Osteocyte (in vitro differentiated cells): ENCODE measurements at regions not wholly inside any gene's neighbourhood (a gene's known extent, or its start where the extent isn't known, plus 50 kb on each side); places are given as distances from the start of the nearest gene placed in this dataset.

Experiments used
- DNase-seq: peaks from one replicate; pipeline ENCODE4 v3.0.0; 2021; ENCODE audit warnings: mixed read lengths; ENCODE audit not compliant: unreplicated experiment; ENCODE audit errors: extremely low spot score
- H3K27ac Mint-ChIP-seq: one replicate; pipeline ENCODE4 v1.8.0; 2021; ENCODE audit warnings: mild to moderate bottlenecking, mixed read lengths; ENCODE audit not compliant: unreplicated experiment
- H3K27me3 Mint-ChIP-seq: one replicate; pipeline ENCODE4 v1.8.0; 2021; ENCODE audit warnings: mixed read lengths; ENCODE audit not compliant: unreplicated experiment
- H3K36me3 Mint-ChIP-seq: one replicate; pipeline ENCODE4 v1.8.0; 2021; ENCODE audit warnings: mixed read lengths; ENCODE audit not compliant: unreplicated experiment
- H3K4me1 Mint-ChIP-seq: one replicate; pipeline ENCODE4 v1.8.0; 2021; ENCODE audit warnings: mixed read lengths; ENCODE audit not compliant: unreplicated experiment
- H3K4me3 Mint-ChIP-seq: one replicate; pipeline ENCODE4 v1.8.0; 2021; ENCODE audit warnings: mild to moderate bottlenecking, moderate library complexity, mixed read lengths; ENCODE audit not compliant: unreplicated experiment
- H3K9me3 Mint-ChIP-seq: one replicate; pipeline ENCODE4 v1.8.0; 2021; ENCODE audit warnings: mixed read lengths; ENCODE audit not compliant: unreplicated experiment
- TF ChIP-seq, protein P1 (sequence below): fragments of 200-600 bp; sonication (generic); IDR thresholded peaks from 2 replicates; pipeline ENCODE4 v1.5.0; 2021; ENCODE audit warnings: antibody characterized with exemption, mild to moderate bottlenecking, moderate library complexity

DNA sequence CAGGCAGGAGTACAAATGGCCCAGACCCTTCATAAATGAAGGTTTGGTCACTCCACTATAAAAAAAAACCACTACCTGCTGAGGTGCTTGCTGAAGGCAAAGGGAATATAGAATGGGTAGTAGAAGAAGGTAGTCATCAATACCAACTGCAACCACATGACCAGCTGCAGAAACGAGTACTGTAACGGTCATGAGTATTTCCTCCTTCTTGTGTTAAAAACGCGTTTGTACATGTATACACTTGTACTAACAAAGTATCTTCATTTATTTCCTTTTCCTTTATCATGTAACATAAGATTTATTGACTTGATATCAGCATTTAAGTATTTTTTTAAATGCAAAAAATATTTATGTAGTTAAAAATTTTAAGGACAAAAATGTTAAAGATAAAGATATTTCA, 238.6 kb downstream of the TFAP2B start:
- no peak for DNase-seq
- TF ChIP-seq, protein P1, sequence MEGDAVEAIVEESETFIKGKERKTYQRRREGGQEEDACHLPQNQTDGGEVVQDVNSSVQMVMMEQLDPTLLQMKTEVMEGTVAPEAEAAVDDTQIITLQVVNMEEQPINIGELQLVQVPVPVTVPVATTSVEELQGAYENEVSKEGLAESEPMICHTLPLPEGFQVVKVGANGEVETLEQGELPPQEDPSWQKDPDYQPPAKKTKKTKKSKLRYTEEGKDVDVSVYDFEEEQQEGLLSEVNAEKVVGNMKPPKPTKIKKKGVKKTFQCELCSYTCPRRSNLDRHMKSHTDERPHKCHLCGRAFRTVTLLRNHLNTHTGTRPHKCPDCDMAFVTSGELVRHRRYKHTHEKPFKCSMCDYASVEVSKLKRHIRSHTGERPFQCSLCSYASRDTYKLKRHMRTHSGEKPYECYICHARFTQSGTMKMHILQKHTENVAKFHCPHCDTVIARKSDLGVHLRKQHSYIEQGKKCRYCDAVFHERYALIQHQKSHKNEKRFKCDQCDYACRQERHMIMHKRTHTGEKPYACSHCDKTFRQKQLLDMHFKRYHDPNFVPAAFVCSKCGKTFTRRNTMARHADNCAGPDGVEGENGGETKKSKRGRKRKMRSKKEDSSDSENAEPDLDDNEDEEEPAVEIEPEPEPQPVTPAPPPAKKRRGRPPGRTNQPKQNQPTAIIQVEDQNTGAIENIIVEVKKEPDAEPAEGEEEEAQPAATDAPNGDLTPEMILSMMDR, result no peak
- H3K27me3 Mint-ChIP-seq, result no peaks in the 10 kb centered on the region
- no peaks in the 10 kb centered on the region for H3K4me1 Mint-ChIP-seq
- no peak overlapping the region for H3K27ac Mint-ChIP-seq
- no peak overlapping the region for H3K4me3 Mint-ChIP-seq
- peaks cover 32% of the 10 kb centered on the region for H3K9me3 Mint-ChIP-seq
- H3K36me3 Mint-ChIP-seq, result no peaks in the 10 kb centered on the region

GRCh38 chr6:51060262-51060762, 241.6 kb downstream of the TFAP2B start:
- Mint-ChIP-seq H3K36me3 (no peaks in the 10 kb centered on the region), H3K4me1 (no peaks in the 10 kb centered on the region), H3K27ac (no peak overlapping the region), H3K27me3 (no peaks in the 10 kb centered on the region), H3K4me3 (no peak overlapping the region), H3K9me3 (peaks cover 12% of the 10 kb centered on the region)
- no peak for DNase-seq
- TF ChIP-seq, protein P1, result no peak

GRCh38 chr6:51062166-51062722, 243.6 kb downstream of the TFAP2B start:
- Mint-ChIP-seq H3K4me3 (no peak overlapping the region), H3K27me3 (no peaks in the 10 kb centered on the region), H3K36me3 (no peaks in the 10 kb centered on the region), H3K4me1 (no peaks in the 10 kb centered on the region), H3K27ac (no peak overlapping the region), H3K9me3 (peaks cover 8% of the 10 kb centered on the region)
- TF ChIP-seq, protein P1, result no peak
- no peak for DNase-seq

- H3K4me3 Mint-ChIP-seq, result no peak overlapping the region
- TF ChIP-seq, protein P1, result no peak
- no peak for DNase-seq
- H3K27me3 Mint-ChIP-seq, result no peaks in the 10 kb centered on the region
- no peaks in the 10 kb centered on the region for H3K36me3 Mint-ChIP-seq
- H3K9me3 Mint-ChIP-seq, result peaks cover 11% of the 10 kb centered on the region
- H3K4me1 Mint-ChIP-seq, result peaks cover 5% of the 10 kb centered on the region
- H3K27ac Mint-ChIP-seq, result no peak overlapping the region
Observed at GRCh38 chr6:51077821-51078518, 259.3 kb downstream of the TFAP2B start.

- no peak for DNase-seq
- Mint-ChIP-seq H3K27ac (no peak overlapping the region), H3K4me3 (no peak overlapping the region), H3K9me3 (peaks cover 24% of the 10 kb centered on the region), H3K36me3 (peaks cover 9% of the 10 kb centered on the region), H3K4me1 (peaks cover 2% of the 10 kb centered on the region), H3K27me3 (no peaks in the 10 kb centered on the region)
- TF ChIP-seq, protein P1, result no peak
Observed at GRCh38 chr6:51090343-51090742, 271.7 kb downstream of the TFAP2B start.
